Neuronal stem cell (in vitro differentiated cells): ENCODE measurements at regions not wholly inside any gene's neighbourhood (a gene's known extent, or its start where the extent isn't known, plus 50 kb on each side); places are given as distances from the start of the nearest gene placed in this dataset.

Source experiments
- DNase-seq: peaks from one replicate; pipeline ENCODE4 v3.0.0-alpha.2; 2013; ENCODE audit warnings: low spot score
- H2AFZ ChIP-seq: one replicate; pipeline ENCODE4 v1.6.1; 2013; ENCODE audit warnings: mild to moderate bottlenecking, low read length, inconsistent platforms
- H2AK5ac ChIP-seq: 2 replicates; pipeline ENCODE4 v1.6.1; 2013; ENCODE audit warnings: low read depth, mild to moderate bottlenecking, inconsistent platforms, low read length, moderate library complexity, mixed read lengths
- H2BK120ac ChIP-seq: 2 replicates; pipeline ENCODE4 v1.6.1; 2013; ENCODE audit warnings: low read depth, mild to moderate bottlenecking, inconsistent platforms, low read length, moderate library complexity, mixed read lengths
- H2BK12ac ChIP-seq: one replicate; pipeline ENCODE4 v1.6.1; 2013; ENCODE audit warnings: low read length, inconsistent platforms
- H2BK15ac ChIP-seq: 2 replicates; pipeline ENCODE4 v1.6.1; 2013; ENCODE audit warnings: mild to moderate bottlenecking, low read length, inconsistent platforms, mixed read lengths
- H2BK5ac ChIP-seq: one replicate; pipeline ENCODE4 v1.6.1; 2013; ENCODE audit warnings: inconsistent platforms, mild to moderate bottlenecking, low read length, moderate library complexity
- H3K14ac ChIP-seq: one replicate; pipeline ENCODE4 v1.6.1; 2013; ENCODE audit warnings: low read length, inconsistent platforms
- H3K18ac ChIP-seq: 2 replicates; pipeline ENCODE4 v1.6.1; 2013; ENCODE audit warnings: low read length, inconsistent platforms
- H3K23ac ChIP-seq: 2 replicates; pipeline ENCODE4 v1.6.1; 2013; ENCODE audit warnings: low read depth, mild to moderate bottlenecking, mixed read lengths, low read length, inconsistent platforms; ENCODE audit not compliant: poor library complexity
- H3K27ac ChIP-seq: replicated peaks from 3 replicates; pipeline ENCODE4 v1.5.1; 2013; ENCODE audit warnings: low read length, inconsistent platforms
- H3K27me3 ChIP-seq, 3 experiments: 2 replicates each; pipeline ENCODE4 v1.6.1; 2013; ENCODE audit warnings: low read length in 3 of 3, mild to moderate bottlenecking in 2 of 3, inconsistent platforms in 1 of 3, low read depth in 1 of 3, mixed read lengths in 1 of 3, moderate library complexity in 1 of 3; ENCODE audit not compliant: control insufficient read depth in 3 of 3, insufficient read depth in 3 of 3
- H3K36me3 ChIP-seq, 2 donors: replicated peaks in 1 of 2; 2 replicates each; pipeline ENCODE4 v1.6.1; 2013; ENCODE audit warnings: low read length in 2 of 2; ENCODE audit not compliant: control insufficient read depth in 2 of 2, insufficient read depth in 2 of 2
- H3K4ac ChIP-seq: 2 replicates; pipeline ENCODE4 v1.6.1; 2013; ENCODE audit warnings: inconsistent platforms, mild to moderate bottlenecking, low read length, moderate library complexity
- H3K4me1 ChIP-seq, 2 donors: 1 replicate in 1 of 2; 2 replicates in 1 of 2; pipeline ENCODE4 v1.6.1; 2013; ENCODE audit warnings: low read length in 2 of 2, low read depth in 1 of 2; ENCODE audit not compliant: control insufficient read depth in 2 of 2, insufficient read depth in 1 of 2
- H3K4me2 ChIP-seq: one replicate; pipeline ENCODE4 v1.6.1; 2013; ENCODE audit warnings: mild to moderate bottlenecking, low read length, inconsistent platforms; ENCODE audit not compliant: insufficient read depth, poor library complexity, severe bottlenecking
- H3K4me3 ChIP-seq, 2 donors: 2 replicates each; pipeline ENCODE4 v1.5.1; 2013; ENCODE audit warnings: low read length in 2 of 2, mild to moderate bottlenecking in 2 of 2, inconsistent platforms in 1 of 2, moderate library complexity in 1 of 2
- H3K79me1 ChIP-seq: one replicate; pipeline ENCODE4 v1.6.1; 2013; ENCODE audit warnings: low read depth, mild to moderate bottlenecking, inconsistent platforms, low read length, moderate library complexity
- H3K9ac ChIP-seq: one replicate; pipeline ENCODE4 v1.6.1; 2013; ENCODE audit warnings: mild to moderate bottlenecking, low read depth, low read length, inconsistent platforms; ENCODE audit not compliant: poor library complexity
- H3K9me3 ChIP-seq, 2 donors: replicated peaks in 1 of 2; 2 replicates each; pipeline versions ENCODE3 to v1.6.1; 2013; ENCODE audit warnings: low read length in 2 of 2, mild to moderate bottlenecking in 2 of 2, inconsistent platforms in 1 of 2, low read depth in 1 of 2, mixed read lengths in 1 of 2, moderate library complexity in 1 of 2; ENCODE audit not compliant: control insufficient read depth in 2 of 2, insufficient read depth in 1 of 2
- H4K8ac ChIP-seq: one replicate; pipeline ENCODE4 v1.6.1; 2013; ENCODE audit warnings: low read depth, mild to moderate bottlenecking, inconsistent platforms, low read length, moderate library complexity
- H4K91ac ChIP-seq: one replicate; pipeline ENCODE4 v1.6.1; 2013; ENCODE audit warnings: low read length, low read depth, mild to moderate bottlenecking, inconsistent platforms; ENCODE audit not compliant: poor library complexity
- WGBS, 2 donors: extraction: QIAGEN DNeasy Blood & Tissue Kit; methylation state at CpG; one replicate each; pipeline ENCODE4 v1.1.7; 2013; ENCODE audit warnings: missing lambda C conversion rate in 2 of 2, mixed read lengths in 1 of 2; ENCODE audit not compliant: insufficient read length in 2 of 2, insufficient replicate concordance in 1 of 2; ENCODE audit errors: extremely low coverage in 2 of 2; 5-methylcytosine and 5-hydroxymethylcytosine counted together

GRCh38 chrX:96569034-96569433 lies 115.6 kb upstream of the DIAPH2 start:
- Histone ChIP-seq H3K4me3 (no peak overlapping the region), H3K4ac (no peak overlapping the region), H4K8ac (no peak overlapping the region), H2AK5ac (no peak overlapping the region), H3K14ac (no peak overlapping the region), H2BK5ac (no peak overlapping the region), H3K4me2 (no peak overlapping the region), H3K27me3 (peaks cover 0 to 4% (median 0%) of the 10 kb centered on the region in 3 experiments), H3K36me3 (no peaks in the 10 kb centered on the region), H2BK120ac (no peak overlapping the region), H3K23ac (no peak overlapping the region), H3K27ac (no peak overlapping the region), H3K9ac (no peak overlapping the region), H3K9me3 (no peaks in the 10 kb centered on the region), H3K18ac (no peak overlapping the region), H2BK12ac (no peak overlapping the region), H3K79me1 (no peaks in the 10 kb centered on the region), H4K91ac (no peak overlapping the region), H2BK15ac (no peak overlapping the region), H3K4me1 (no peaks in the 10 kb centered on the region), H2AFZ (no peak overlapping the region)
- no peak for DNase-seq
- no CpG with 5 or more reads among the region's 3 CpGs for WGBS, 2 donors

- no peak overlapping the region for H3K4me3 ChIP-seq
- H2BK12ac ChIP-seq = no peak overlapping the region
- H2BK5ac ChIP-seq = no peak overlapping the region
- H3K27ac ChIP-seq = no peak overlapping the region
- no peak overlapping the region for H2AFZ ChIP-seq
- H3K4me1 ChIP-seq = no peaks in the 10 kb centered on the region
- no peak overlapping the region for H2AK5ac ChIP-seq
- no peak overlapping the region for H3K23ac ChIP-seq
- no peak overlapping the region for H2BK15ac ChIP-seq
- H3K14ac ChIP-seq = no peak overlapping the region
- WGBS, 2 donors = no CpG with 5 or more reads among the region's 1 CpG
- H3K36me3 ChIP-seq = no peaks in the 10 kb centered on the region
- no peak overlapping the region for H3K18ac ChIP-seq
- no peak overlapping the region for H4K91ac ChIP-seq
- H4K8ac ChIP-seq = no peak overlapping the region
- no peak for DNase-seq
- no peak overlapping the region for H3K9ac ChIP-seq
- no peaks in the 10 kb centered on the region for H3K9me3 ChIP-seq
- no peak overlapping the region for H3K4ac ChIP-seq
- peaks cover 0 to 4% (median 0%) of the 10 kb centered on the region in 3 experiments for H3K27me3 ChIP-seq
- no peak overlapping the region for H2BK120ac ChIP-seq
- H3K79me1 ChIP-seq = no peaks in the 10 kb centered on the region
- no peak overlapping the region for H3K4me2 ChIP-seq
Measured at GRCh38 chrX:96575011-96575410, 109.6 kb upstream of the DIAPH2 start.

GRCh38 chrX:96576368-96576767 lies 108.3 kb upstream of the DIAPH2 start:
- H4K8ac ChIP-seq = no peak overlapping the region
- H3K27me3 ChIP-seq = peaks cover 0 to 4% (median 0%) of the 10 kb centered on the region in 3 experiments
- no peaks in the 10 kb centered on the region for H3K4me1 ChIP-seq
- H2BK15ac ChIP-seq = no peak overlapping the region
- no peak overlapping the region for H3K18ac ChIP-seq
- no peaks in the 10 kb centered on the region for H3K36me3 ChIP-seq
- H2AK5ac ChIP-seq = no peak overlapping the region
- no peak overlapping the region for H2BK5ac ChIP-seq
- H2BK12ac ChIP-seq = no peak overlapping the region
- H3K14ac ChIP-seq = no peak overlapping the region
- no peak overlapping the region for H3K4ac ChIP-seq
- no peaks in the 10 kb centered on the region for H3K79me1 ChIP-seq
- H3K9ac ChIP-seq = no peak overlapping the region
- no peak overlapping the region for H3K27ac ChIP-seq
- DNase-seq = no peak
- no peak overlapping the region for H3K23ac ChIP-seq
- no peaks in the 10 kb centered on the region for H3K9me3 ChIP-seq
- H4K91ac ChIP-seq = no peak overlapping the region
- no peak overlapping the region for H2BK120ac ChIP-seq
- H3K4me3 ChIP-seq = no peak overlapping the region
- H3K4me2 ChIP-seq = no peak overlapping the region
- no peak overlapping the region for H2AFZ ChIP-seq
- WGBS, 2 donors = no CpG with 5 or more reads among the region's 2 CpGs

- Histone ChIP-seq H3K4ac (no peak overlapping the region), H3K18ac (no peak overlapping the region), H3K36me3 (no peaks in the 10 kb centered on the region), H2BK15ac (no peak overlapping the region), H3K9ac (no peak overlapping the region), H3K27ac (no peak overlapping the region), H2BK5ac (no peak overlapping the region), H3K79me1 (no peaks in the 10 kb centered on the region), H3K23ac (no peak overlapping the region), H4K8ac (no peak overlapping the region), H3K4me2 (no peak overlapping the region), H3K9me3 (no peaks in the 10 kb centered on the region), H2AK5ac (no peak overlapping the region), H3K4me1 (no peaks in the 10 kb centered on the region), H2BK120ac (no peak overlapping the region), H3K4me3 (no peak overlapping the region), H3K14ac (no peak overlapping the region), H2AFZ (no peak overlapping the region), H3K27me3 (no peaks in the 10 kb centered on the region), H4K91ac (no peak overlapping the region), H2BK12ac (no peak overlapping the region)
- no peak for DNase-seq
Measured at GRCh38 chrX:96578781-96579180, 105.9 kb upstream of the DIAPH2 start.
